GM12878 (cell line): ENCODE measurements at regions not wholly inside any gene's neighbourhood (a gene's known extent, or its start where the extent isn't known, plus 50 kb on each side); places are given as distances from the start of the nearest gene placed in this dataset.

Experiments used
- ATAC-seq: fragments of 200-7000 bp; cut with Tn5 transposase; 3 replicates; pipeline ENCODE4 v1.9.1; 2020; ENCODE audit warnings: mild to moderate bottlenecking, moderate library complexity
- BruUV-seq: library from RNA; stranded (reverse); fragments of 400-500 nt; replicated peaks from 2 replicates; lab custom pipeline; 2021; lab: Mats Ljungman, UMichigan
- CTCF ChIA-PET: fragments of 300-600 bp; sonication (Branson Sonifier 250); formaldehyde crosslinking; extraction: SDS; loops from one replicate; lab custom pipeline; 2021; ENCODE audit warnings: inconsistent platforms; lab: Yijun Ruan, JAX
- POLR2A ChIA-PET: fragments of 350-600 bp; formaldehyde crosslinking; extraction: SDS; loops from one replicate; lab custom pipeline; 2021; ENCODE audit warnings: inconsistent platforms; lab: Charles Lee
- RAD21 ChIA-PET: fragments of 300-600 bp; sonication (Branson Sonifier 250); formaldehyde crosslinking; loops from one replicate; lab custom pipeline; 2023; ENCODE audit warnings: antibody characterized with exemption; ENCODE audit not compliant: unreplicated experiment; lab: Charles Lee
- SMC1A ChIA-PET: fragments of 300-600 bp; sonication (Branson Sonifier 250); formaldehyde crosslinking; loops from one replicate; lab custom pipeline; 2023; ENCODE audit not compliant: unreplicated experiment, uncharacterized antibody; lab: Charles Lee
- DNase-seq: peaks from one replicate; pipeline ENCODE4 v3.0.0-alpha.2; 2011; ENCODE audit warnings: low read depth, low spot score
- FAIRE-seq: peaks from 3 replicates; lab custom pipeline; 2011; peaks lifted over from hg19 to GRCh38; lab: Jason Lieb, UNC
- H2AFZ ChIP-seq: 2 replicates; pipeline ENCODE4 v1.6.0; 2011; ENCODE audit warnings: low read depth, low read length, control low read depth; ENCODE audit not compliant: control insufficient read depth
- H3K27ac ChIP-seq: 2 replicates; pipeline ENCODE4 v1.5.1; 2011; ENCODE audit warnings: control low read depth; ENCODE audit not compliant: control insufficient read depth, insufficient read depth
- H3K27me3 ChIP-seq, 2 experiments: replicated peaks in 1 of 2; 2 replicates each; pipeline versions ENCODE4 v1.6.0 to v1.6.1; 2011; ENCODE audit warnings: low read length in 1 of 2; ENCODE audit not compliant: control insufficient read depth in 2 of 2, insufficient read depth in 2 of 2
- H3K36me3 ChIP-seq, 2 experiments: 2 replicates each; pipeline ENCODE4 v1.5.1; 2011; ENCODE audit warnings: low read length in 1 of 2; ENCODE audit not compliant: control insufficient read depth in 2 of 2, insufficient read depth in 2 of 2
- H3K4me1 ChIP-seq: 2 replicates; pipeline ENCODE4 v1.6.1; 2011; ENCODE audit warnings: mild to moderate bottlenecking, low read length, moderate library complexity, mixed read lengths; ENCODE audit not compliant: control insufficient read depth, insufficient read depth
- H3K4me2 ChIP-seq: 2 replicates; pipeline ENCODE4 v1.6.0; 2011; ENCODE audit warnings: control low read depth; ENCODE audit not compliant: control insufficient read depth, insufficient read depth
- H3K4me3 ChIP-seq: fragments of 200-600 bp; sonication (generic); 2 replicates; pipeline ENCODE4 v1.5.1; 2016
- H3K79me2 ChIP-seq: 2 replicates; pipeline ENCODE4 v1.6.0; 2011; ENCODE audit warnings: low read length; ENCODE audit not compliant: control insufficient read depth, insufficient read depth
- H3K9ac ChIP-seq: 2 replicates; pipeline ENCODE4 v1.8.0; 2011; ENCODE audit warnings: low read length, control low read depth, mixed read lengths; ENCODE audit not compliant: control insufficient read depth, insufficient read depth
- H3K9me3 ChIP-seq: replicated peaks from 3 replicates; pipeline ENCODE4 v1.5.1; 2011; ENCODE audit warnings: mild to moderate bottlenecking, low read length; ENCODE audit not compliant: control insufficient read depth, insufficient read depth
- H4K20me1 ChIP-seq: 2 replicates; pipeline ENCODE4 v1.6.0; 2011; ENCODE audit not compliant: control insufficient read depth, insufficient read depth
- BCLAF1 ChIP-seq: fragments of 450-650 bp; IDR thresholded peaks from 2 replicates; pipeline ENCODE4 v1.6.1; 2017; ENCODE audit warnings: antibody characterized with exemption, mild to moderate bottlenecking, moderate library complexity
- JUNB ChIP-seq: IDR thresholded peaks from 2 replicates; pipeline ENCODE4 v1.6.1; 2016; ENCODE audit warnings: antibody characterized with exemption, mild to moderate bottlenecking
- MEF2A ChIP-seq: IDR thresholded peaks from 2 replicates; pipeline ENCODE4 v1.6.1; 2011; ENCODE audit warnings: low read depth, mild to moderate bottlenecking, low read length, moderate library complexity; ENCODE audit not compliant: insufficient read depth
- RFX5 ChIP-seq: IDR thresholded peaks from 2 replicates; pipeline ENCODE4 v1.6.1; 2011; ENCODE audit warnings: low read depth, low read length, improper control_type of control experiment
- ZNF622 ChIP-seq: fragments of 450-650 bp; IDR thresholded peaks from 2 replicates; pipeline ENCODE4 v1.6.1; 2017; ENCODE audit warnings: mild to moderate bottlenecking, inconsistent platforms
- ZNF687 ChIP-seq: fragments of 450-650 bp; IDR thresholded peaks from 2 replicates; pipeline ENCODE4 v1.6.1; 2017; ENCODE audit warnings: mild to moderate bottlenecking, moderate library complexity
- WGBS: methylation state at CpG from one replicate; pipeline ENCODE4 v1.1.6; 2016; ENCODE audit warnings: low lambda C conversion rate; ENCODE audit not compliant: insufficient replicate concordance, insufficient coverage; ENCODE audit errors: missing lambda C conversion rate; 5-methylcytosine and 5-hydroxymethylcytosine counted together
- in situ Hi-C: fragments of 300-500 bp; cut with MboI; formaldehyde crosslinking; loops from 9 replicates; pipeline ENCODE4 v1.14.3; 2018; ENCODE audit warnings: mixed read lengths
- intact Hi-C: fragments of 100-400 bp; cut with micrococcal nuclease; formaldehyde crosslinking; loops from one replicate; pipeline ENCODE4 v1.14.2; 2022; ENCODE audit not compliant: unreplicated experiment
- TF ChIP-seq, protein P1 (sequence below): fragments of 450-650 bp; IDR thresholded peaks from 2 replicates; pipeline ENCODE4 v1.6.1; 2017; ENCODE audit warnings: borderline replicate concordance

- H3K9ac ChIP-seq = no peak overlapping the region
- CTCF ChIA-PET = interaction anchor here (1.3 kb wide), 1 partner anchor 66 kb away, joined by 5 read pairs; no protein-coding TSS in a partner anchor
- SMC1A ChIA-PET = no interaction called here
- POLR2A ChIA-PET = no interaction called here
- TF ChIP-seq RFX5 (no peak), ZNF687 (no peak), JUNB (no peak), MEF2A (no peak), ZNF622 (no peak), BCLAF1 (no peak)
- TF ChIP-seq, protein P1, sequence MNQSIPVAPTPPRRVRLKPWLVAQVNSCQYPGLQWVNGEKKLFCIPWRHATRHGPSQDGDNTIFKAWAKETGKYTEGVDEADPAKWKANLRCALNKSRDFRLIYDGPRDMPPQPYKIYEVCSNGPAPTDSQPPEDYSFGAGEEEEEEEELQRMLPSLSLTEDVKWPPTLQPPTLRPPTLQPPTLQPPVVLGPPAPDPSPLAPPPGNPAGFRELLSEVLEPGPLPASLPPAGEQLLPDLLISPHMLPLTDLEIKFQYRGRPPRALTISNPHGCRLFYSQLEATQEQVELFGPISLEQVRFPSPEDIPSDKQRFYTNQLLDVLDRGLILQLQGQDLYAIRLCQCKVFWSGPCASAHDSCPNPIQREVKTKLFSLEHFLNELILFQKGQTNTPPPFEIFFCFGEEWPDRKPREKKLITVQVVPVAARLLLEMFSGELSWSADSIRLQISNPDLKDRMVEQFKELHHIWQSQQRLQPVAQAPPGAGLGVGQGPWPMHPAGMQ = no peak
- no TSS peak for BruUV-seq
- FAIRE-seq (no peak), ATAC-seq (no peak), DNase-seq (no peak)
- no peaks in the 10 kb centered on the region; a peak in 2 of 4 replicates for H3K27me3 ChIP-seq
- no peaks in the 10 kb centered on the region for H3K9me3 ChIP-seq
- in situ Hi-C loops (no loop called here), intact Hi-C loops (no loop called here)
- RAD21 ChIA-PET = no interaction called here
- no peaks in the 10 kb centered on the region for H3K4me1 ChIP-seq
- no peak overlapping the region for H2AFZ ChIP-seq
- H3K4me2 ChIP-seq = no peak overlapping the region
- WGBS = 17% methylated on average over 5 of the region's 5 CpGs
- no peak overlapping the region for H3K27ac ChIP-seq
- H3K36me3 ChIP-seq = no peaks in the 10 kb centered on the region
- H4K20me1 ChIP-seq = no peaks in the 10 kb centered on the region
- no peaks in the 10 kb centered on the region for H3K79me2 ChIP-seq
- no peak overlapping the region for H3K4me3 ChIP-seq
Observed at GRCh38 chr3:54004335-54004734, 112.7 kb upstream of the SELENOK start.
